GM23338 (cell line): ENCODE measurements at regions not wholly inside any gene's neighbourhood (a gene's known extent, or its start where the extent isn't known, plus 50 kb on each side); places are given as distances from the start of the nearest gene placed in this dataset.

ENCODE experiments used
- ATAC-seq: fragments of 200-7000 bp; cut with Tn5 transposase; 3 replicates; pipeline ENCODE4 v1.9.1; 2020
- DNase-seq: peaks from one replicate; pipeline ENCODE4 v3.0.0-alpha.2; 2015; ENCODE audit warnings: low spot score
- H2AFZ ChIP-seq: fragments of 200-600 bp; sonication (generic); 2 replicates; pipeline ENCODE4 v1.8.0; 2016; ENCODE audit warnings: antibody characterized with exemption, mild to moderate bottlenecking, moderate library complexity
- H3F3A ChIP-seq: fragments of 200-600 bp; sonication (generic); replicated peaks from 2 replicates; pipeline ENCODE4 v1.8.0; 2017; ENCODE audit warnings: antibody characterized with exemption, mixed run types, low read depth
- H3K27ac ChIP-seq: fragments of 200-600 bp; sonication (generic); 2 replicates; pipeline ENCODE4 v1.6.1; 2016; ENCODE audit warnings: low read depth
- H3K27me3 ChIP-seq: fragments of 200-600 bp; sonication (generic); 2 replicates; pipeline ENCODE4 v1.8.0; 2016; ENCODE audit warnings: mild to moderate bottlenecking, mixed run types, moderate library complexity; ENCODE audit not compliant: insufficient read depth
- H3K36me3 ChIP-seq: fragments of 200-600 bp; sonication (generic); 2 replicates; pipeline ENCODE4 v1.8.0; 2016; ENCODE audit warnings: mild to moderate bottlenecking; ENCODE audit not compliant: insufficient read depth
- H3K4me1 ChIP-seq: fragments of 200-600 bp; sonication (generic); 2 replicates; pipeline ENCODE4 v1.8.0; 2016; ENCODE audit warnings: mild to moderate bottlenecking, moderate library complexity; ENCODE audit not compliant: insufficient read depth
- H3K4me2 ChIP-seq: fragments of 200-600 bp; sonication (generic); 2 replicates; pipeline ENCODE4 v1.7.1; 2017; ENCODE audit warnings: mixed run types
- H3K4me3 ChIP-seq: fragments of 200-600 bp; sonication (generic); 2 replicates; pipeline ENCODE4 v1.6.1; 2016; ENCODE audit warnings: mixed run types
- H3K79me2 ChIP-seq: fragments of 200-600 bp; sonication (generic); replicated peaks from 2 replicates; pipeline ENCODE4 v1.8.0; 2017; ENCODE audit warnings: mild to moderate bottlenecking; ENCODE audit not compliant: insufficient read depth
- H3K9me2 ChIP-seq: fragments of 200-600 bp; sonication (generic); 2 replicates; pipeline ENCODE4 v1.8.0; 2017; ENCODE audit not compliant: insufficient read depth
- H4K20me1 ChIP-seq: fragments of 200-600 bp; sonication (generic); replicated peaks from 2 replicates; pipeline ENCODE4 v1.8.0; 2017; ENCODE audit warnings: mild to moderate bottlenecking; ENCODE audit not compliant: insufficient read depth
- H3K27ac Mint-ChIP-seq: 2 replicates; pipeline ENCODE4 v1.8.0; 2020; ENCODE audit warnings: inconsistent platforms, mild to moderate bottlenecking, moderate library complexity, mixed read lengths
- H3K27me3 Mint-ChIP-seq: 3 replicates; pipeline ENCODE4 v1.8.0; 2022; ENCODE audit warnings: low read depth, mild to moderate bottlenecking, moderate library complexity, mixed read lengths, inconsistent platforms; ENCODE audit not compliant: insufficient read depth, poor library complexity
- H3K36me3 Mint-ChIP-seq: 3 replicates; pipeline ENCODE4 v1.8.0; 2021; ENCODE audit warnings: low read depth, mild to moderate bottlenecking, inconsistent platforms, moderate library complexity, mixed read lengths
- H3K4me1 Mint-ChIP-seq: 3 replicates; pipeline ENCODE4 v1.8.0; 2020; ENCODE audit warnings: mild to moderate bottlenecking, inconsistent platforms, mixed read lengths
- H3K4me3 Mint-ChIP-seq: 3 replicates; pipeline ENCODE4 v1.8.0; 2021; ENCODE audit warnings: moderate library complexity, mild to moderate bottlenecking, inconsistent platforms, mixed read lengths
- H3K9me3 Mint-ChIP-seq: 3 replicates; pipeline ENCODE4 v1.8.0; 2020; ENCODE audit warnings: moderate library complexity, mild to moderate bottlenecking, inconsistent platforms, mixed read lengths
- CREB1 ChIP-seq: fragments of 250-450 bp; sonication (Bioruptor Pico); IDR thresholded peaks from 2 replicates; pipeline ENCODE4 v1.5.0; 2020; ENCODE audit warnings: low read depth, mild to moderate bottlenecking, moderate library complexity
- ETS1 ChIP-seq: IDR thresholded peaks from 2 replicates; pipeline ENCODE4 v1.6.1; 2016; ENCODE audit warnings: antibody characterized with exemption
- ZNF114 ChIP-seq: fragments of 250-450 bp; sonication (Bioruptor Pico); IDR thresholded peaks from 2 replicates; pipeline ENCODE4 v1.5.0; 2020; ENCODE audit warnings: mild to moderate bottlenecking, moderate library complexity
- ZNF331 ChIP-seq: fragments of 250-450 bp; sonication (Bioruptor Pico); IDR thresholded peaks from 2 replicates; pipeline ENCODE4 v1.5.0; 2020; ENCODE audit warnings: low read depth, mild to moderate bottlenecking, moderate library complexity
- ZNF462 ChIP-seq: fragments of 250-450 bp; sonication (Bioruptor Pico); IDR thresholded peaks from 2 replicates; pipeline ENCODE4 v1.5.0; 2020; ENCODE audit warnings: mild to moderate bottlenecking, moderate library complexity

GRCh38 chr9:80177949-80178480 lies 606.2 kb downstream of the TLE4 start:
- Histone ChIP-seq H3K79me2 (no peaks in the 10 kb centered on the region), H3F3A (no peaks in the 10 kb centered on the region), H4K20me1 (no peaks in the 10 kb centered on the region), H2AFZ (no peak overlapping the region), H3K4me2 (no peak overlapping the region), H3K4me1 (no peaks in the 10 kb centered on the region), H3K36me3 (peaks cover 5% of the 10 kb centered on the region), H3K4me3 (no peak overlapping the region), H3K27ac (no peak overlapping the region), H3K27me3 (no peaks in the 10 kb centered on the region), H3K9me2 (no peaks in the 10 kb centered on the region; the same call in 1 of the 2 replicates)
- Mint-ChIP-seq H3K4me3 (no peak overlapping the region), H3K27ac (no peak overlapping the region), H3K27me3 (no peaks in the 10 kb centered on the region), H3K36me3 (peaks cover 25% of the 10 kb centered on the region), H3K9me3 (peaks cover 33% of the 10 kb centered on the region), H3K4me1 (peaks cover 3% of the 10 kb centered on the region; the same call in 2 of the 3 replicates)
- DNase-seq, result no peak
- no peak for TF ChIP-seq CREB1 (CRISPR knock-in tag)
- no peak for TF ChIP-seq ZNF462 (CRISPR knock-in tag)
- TF ChIP-seq ZNF114 (CRISPR knock-in tag), result no peak
- TF ChIP-seq ETS1, result no peak
- TF ChIP-seq ZNF331 (CRISPR knock-in tag), result no peak
- no peak for ATAC-seq
